ENCODE measurements at regions not wholly inside any gene's neighbourhood (a gene's known extent, or its start where the extent isn't known, plus 50 kb on each side); places are given as distances from the start of the nearest gene placed in this dataset.
"Not testable (repeated sequence)": the region's sequence is repeated elsewhere in the genome, so short reads cannot be mapped to it uniquely, and the experiment has no call there.

DNA sequence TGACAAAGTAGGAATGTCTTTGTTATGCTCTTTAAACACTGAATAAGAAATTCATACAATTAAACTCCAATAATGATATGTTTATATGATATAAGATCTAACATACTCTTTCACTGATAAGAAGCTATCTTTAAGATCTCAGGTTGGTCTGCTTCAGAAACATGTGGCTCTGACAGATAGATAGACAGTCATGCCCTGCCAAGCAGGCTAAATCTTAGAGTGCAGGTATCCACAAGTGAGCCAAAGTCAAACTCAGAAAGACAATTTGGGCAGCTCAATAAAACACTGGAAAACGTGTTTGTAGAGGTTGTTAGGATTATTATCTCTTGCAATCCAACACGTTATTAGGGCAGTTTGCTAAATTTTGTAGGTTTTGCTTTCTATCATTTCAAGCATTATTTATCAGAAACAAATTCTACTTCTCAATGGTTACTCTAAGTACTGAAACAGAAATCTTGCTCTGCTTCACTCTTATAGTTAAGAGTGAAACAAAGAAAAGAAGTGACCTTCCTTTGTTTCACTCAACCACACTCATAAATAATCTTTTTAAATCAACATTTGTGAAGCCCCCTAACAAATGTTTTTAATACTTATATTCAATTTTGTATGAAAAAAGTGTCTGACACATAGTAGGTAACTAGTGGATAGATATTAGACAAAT lies 1255.6 kb downstream of the DIAPH3 start:
- DNase-seq (ENCODE audit: low spot score): no peak

DNA sequence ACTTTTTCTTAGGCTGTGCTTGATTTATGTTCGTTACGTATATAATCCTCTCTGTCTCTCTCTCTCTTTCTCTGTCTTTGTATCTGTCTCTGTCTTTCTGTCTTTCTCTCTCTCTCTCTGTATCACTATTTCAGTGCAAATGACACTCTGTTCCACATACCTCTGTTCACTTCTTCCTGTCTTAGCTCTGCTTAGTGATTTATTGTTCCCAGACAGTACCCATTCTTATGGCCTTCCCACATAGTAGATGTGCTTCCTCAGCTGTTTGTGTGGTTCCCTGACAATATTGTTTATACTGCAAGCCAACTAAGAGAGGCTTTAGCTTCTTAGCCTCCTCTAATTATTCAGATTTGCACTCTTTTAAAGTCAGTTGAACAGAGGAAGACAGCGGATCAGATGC lies 1244.2 kb downstream of the DIAPH3 start:
- DNase-seq (ENCODE audit: low spot score): no peak

DNA sequence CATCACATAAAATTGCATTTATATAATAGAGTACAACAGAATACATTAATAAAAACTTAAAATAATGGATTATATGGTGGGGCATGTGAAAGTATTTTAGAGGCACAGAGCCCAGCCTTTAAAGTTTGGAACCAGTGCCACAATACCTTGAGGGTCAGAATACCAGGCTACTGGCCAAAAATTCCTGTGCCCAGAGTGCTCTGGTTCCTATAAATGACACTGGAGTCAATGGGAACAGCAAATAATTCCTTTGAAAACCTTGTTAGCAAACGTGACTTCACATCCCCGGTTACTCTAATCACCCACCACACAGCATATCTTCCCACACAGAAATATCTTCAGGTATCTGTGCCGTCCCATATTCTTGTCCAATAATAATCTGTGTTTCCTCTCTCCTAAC lies 1242.6 kb downstream of the DIAPH3 start:
- DNase-seq (ENCODE audit: low spot score): no peak

DNA sequence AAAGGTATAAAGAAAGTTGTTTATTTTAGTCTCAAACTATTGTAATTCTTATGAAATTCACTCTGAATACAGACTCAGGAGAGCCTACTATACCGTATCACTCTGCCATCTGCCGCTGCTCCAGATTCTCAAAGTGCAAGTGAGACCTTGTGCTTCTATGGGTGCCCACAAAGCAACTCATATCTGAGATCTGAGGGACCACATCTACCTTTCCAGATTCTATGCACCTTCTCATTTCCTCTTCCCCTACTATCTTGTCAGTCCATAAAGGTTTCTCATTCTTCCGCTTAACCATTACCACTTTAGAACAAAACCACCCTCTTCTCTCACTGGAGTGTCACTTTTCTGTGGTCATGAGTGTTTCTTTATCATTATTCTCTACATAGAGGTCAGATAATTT lies 1236.9 kb downstream of the DIAPH3 start:
- no peak for DNase-seq (ENCODE audit: low spot score)

DNA sequence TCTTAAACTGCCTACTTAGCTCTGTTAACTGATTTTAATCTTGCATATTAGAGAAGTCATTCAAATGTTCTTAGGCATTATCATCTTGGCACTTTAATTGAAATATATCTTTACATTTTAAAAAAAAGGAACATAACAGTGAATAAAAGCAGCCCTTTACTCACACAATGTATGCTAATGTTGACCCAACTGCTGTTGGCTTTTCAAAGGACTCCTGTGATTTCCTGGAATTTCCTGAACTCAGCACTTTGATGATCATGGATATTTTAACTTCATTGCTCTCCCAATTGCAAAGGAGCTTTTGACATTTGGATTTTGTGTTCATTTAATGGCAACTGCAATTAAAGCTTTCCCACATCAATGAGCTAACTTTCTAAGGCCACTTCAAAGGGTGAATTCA lies 1230.3 kb downstream of the DIAPH3 start:
- DNase-seq (ENCODE audit: low spot score): no peak

DNA sequence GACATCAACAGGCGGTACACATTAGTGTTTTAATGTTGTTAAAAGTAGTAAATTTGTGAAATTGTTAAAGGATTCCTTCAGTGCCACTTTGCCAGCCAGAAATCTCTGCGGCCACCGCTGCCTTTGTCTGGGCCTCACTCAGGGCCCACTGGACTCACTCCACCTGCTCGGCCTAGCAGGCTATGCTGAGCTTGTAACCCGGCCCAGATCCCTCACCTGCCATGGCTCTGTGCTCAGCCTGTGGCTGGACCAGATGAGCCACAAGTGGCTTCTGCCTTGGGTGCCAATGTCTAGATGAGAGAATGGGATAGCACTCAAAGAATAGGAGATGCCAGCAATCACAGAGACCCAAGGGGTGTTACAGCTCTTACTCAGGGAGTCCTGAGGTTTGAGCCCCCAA lies 1228.0 kb downstream of the DIAPH3 start:
- DNase-seq (ENCODE audit: low spot score): no peak

DNA sequence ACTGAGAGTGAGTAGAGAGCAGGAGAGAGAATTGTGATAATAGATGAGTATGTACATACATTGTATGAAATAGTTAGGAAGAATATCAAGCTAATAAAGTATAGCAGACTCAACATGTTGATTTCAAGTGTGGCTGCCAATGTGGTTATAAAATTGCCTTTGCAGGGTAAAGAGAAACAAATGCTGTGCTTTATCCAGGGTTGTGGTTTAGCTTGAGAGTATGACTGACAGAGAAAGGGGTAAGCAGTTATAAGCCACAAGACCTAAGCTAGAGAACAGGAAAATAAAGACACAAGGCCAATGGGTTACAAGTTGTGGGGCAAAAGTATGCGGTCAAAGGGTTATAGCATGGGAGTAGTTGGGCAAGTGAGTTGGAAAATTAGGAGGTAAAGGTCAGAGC lies 1217.5 kb downstream of the DIAPH3 start:
- no peak for DNase-seq (ENCODE audit: low spot score)

DNA sequence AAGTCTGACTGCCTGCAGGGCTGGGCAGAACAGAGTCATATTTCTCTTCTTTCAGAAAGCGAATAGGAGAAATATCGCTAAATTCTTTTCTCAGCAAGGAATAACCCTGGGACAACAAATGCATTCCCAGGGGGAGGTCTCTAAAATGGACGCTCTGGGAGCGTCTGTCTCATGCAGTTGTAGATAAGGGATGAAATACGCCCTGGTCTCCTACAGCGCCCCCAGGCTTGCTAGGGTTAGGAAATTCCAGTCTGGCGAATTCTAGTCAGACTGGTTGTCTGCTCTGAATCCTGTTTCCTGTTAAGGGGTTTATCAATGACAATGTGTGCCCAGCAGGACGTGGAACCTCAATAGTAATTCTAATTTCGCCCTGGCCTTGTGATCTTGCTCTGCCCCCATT lies 1214.1 kb downstream of the DIAPH3 start:
- DNase-seq (ENCODE audit: low spot score): no peak

DNA sequence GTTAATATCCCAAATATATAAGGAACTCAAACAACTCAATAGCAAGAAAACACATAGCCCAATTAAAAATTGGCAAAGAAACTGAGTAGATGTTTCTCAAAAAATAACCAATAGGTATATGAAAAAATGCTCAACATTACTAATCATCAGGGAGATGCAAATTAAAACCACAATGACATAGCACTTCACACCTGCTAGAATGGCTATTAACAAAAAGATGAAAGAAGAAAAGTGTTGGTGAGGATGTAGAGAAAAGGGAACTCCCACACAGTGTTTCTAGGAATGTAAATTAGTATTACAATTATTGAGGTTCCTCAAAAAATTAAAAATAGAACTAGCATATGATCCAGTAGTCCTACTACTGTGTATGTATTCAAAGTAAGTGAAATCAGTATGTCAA lies 1212.8 kb downstream of the DIAPH3 start:
- no peak for DNase-seq (ENCODE audit: low spot score)

DNA sequence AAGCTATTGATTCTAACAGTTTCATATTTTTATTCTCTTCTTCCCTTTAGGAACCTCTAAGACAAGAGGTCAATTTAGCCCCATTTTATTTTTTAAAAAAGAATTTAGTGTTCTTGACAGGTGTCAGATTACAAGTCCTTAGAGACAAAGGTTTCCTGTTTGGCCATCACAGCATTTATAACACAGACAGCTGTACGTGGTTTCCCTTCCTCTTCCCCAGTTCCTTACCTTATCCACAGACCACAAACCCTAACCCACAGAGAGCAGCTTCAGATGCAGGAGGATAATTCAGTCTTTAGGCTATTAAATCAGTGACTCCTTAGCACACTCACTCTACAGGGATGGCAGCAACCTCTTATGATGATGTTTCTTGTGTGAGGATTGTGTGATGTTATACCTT lies 1210.1 kb downstream of the DIAPH3 start:
- peak; percentile 74 for DNase-seq (ENCODE audit: low spot score)

DNA sequence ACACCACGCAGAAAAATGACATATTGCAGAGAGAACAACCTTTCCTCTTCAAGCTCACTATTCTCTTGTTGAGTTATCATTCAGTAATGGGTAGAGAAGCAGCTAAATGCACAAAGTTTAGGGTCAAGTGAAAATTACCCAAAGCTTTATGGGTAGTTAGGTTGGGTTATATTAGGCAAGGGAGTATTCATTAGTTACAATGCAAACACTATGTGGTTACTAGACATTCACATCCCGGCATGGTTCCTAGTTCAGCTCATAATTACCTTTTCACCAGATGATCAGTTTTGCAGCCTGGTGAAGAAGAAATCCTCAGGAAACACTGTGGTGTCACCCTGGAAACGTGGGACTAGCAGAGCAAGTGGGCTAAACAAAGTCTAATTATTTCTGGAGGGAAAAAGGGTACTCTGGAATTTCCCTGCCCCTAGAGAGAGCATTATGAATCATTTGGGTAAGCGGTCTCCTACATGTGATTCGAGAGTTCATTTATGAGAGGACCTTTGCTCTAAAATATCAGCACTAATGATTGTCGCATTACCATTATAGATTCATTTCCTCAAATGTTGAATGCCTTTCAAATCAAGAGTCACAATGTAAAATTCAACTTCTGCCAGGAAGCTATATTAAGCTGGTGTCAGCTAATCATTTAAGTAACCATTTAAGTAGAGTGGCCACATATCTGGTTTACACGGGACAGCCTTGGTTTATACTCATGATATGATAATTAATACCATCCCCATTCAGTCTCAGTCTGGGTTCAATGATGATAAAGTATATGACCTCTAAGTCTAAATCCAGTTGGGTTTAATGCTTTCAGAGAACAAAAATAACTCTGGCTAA lies 1208.0 kb downstream of the DIAPH3 start:
- no peak for DNase-seq (ENCODE audit: low spot score)

DNA sequence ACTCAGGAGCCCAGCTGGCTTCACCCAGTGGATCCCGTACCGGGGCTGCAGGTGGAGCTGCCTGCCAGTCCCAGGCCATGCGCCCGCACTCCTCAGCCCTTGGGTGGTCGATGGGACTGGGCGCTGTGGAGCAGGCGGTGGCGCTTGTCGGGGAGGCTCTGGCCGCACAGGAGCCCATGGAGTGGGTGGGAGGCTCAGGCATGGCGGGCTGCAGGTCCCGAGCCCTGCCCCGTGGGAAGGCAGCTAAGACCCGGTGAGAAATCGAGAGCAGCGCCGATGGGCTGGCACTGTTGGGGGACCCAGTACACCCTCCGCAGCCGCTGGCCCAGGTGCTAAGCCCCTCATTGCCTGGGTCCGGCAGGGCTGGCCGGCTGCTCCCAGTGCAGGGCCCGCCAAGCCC lies 1205.6 kb downstream of the DIAPH3 start:
- DNase-seq (ENCODE audit: low spot score): not testable (repeated sequence)

DNA sequence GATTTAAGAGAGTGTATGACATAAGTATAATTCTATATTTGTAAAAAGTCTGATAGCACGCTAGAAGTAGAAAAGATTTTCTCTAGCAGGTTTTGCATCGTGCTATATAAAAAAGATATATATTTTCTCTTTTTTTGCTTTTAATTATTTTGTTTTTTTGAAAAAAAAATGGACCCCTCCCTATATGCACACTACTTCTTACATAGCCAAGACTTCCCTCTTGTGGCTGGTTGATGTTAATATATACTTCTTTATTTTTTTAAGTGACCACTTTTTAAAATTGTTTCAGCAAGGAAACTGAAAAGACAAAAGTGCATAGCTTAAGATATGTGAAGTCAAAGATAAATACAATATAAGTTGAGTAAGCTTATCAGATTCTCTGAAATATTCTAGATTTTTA lies 1202.8 kb downstream of the DIAPH3 start:
- DNase-seq (ENCODE audit: low spot score): peak; percentile 41

DNA sequence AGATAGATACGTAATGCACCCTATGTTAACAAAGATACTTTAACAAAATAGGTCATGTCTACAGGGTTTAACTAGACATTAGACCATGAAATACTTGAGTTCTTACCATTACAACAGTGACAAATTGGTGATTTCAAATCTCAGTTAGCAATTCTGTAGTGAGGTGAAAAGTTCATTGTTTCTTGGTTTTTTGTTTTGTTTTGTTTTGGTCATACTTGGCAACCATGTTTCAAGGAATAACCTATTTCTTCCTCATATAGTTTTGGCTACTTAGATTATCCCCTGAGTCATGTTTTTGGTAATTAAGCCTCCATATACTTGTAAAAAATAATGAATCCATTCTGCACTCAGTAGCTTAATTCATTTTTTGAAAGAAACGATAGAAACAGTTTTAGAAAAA lies 1200.4 kb downstream of the DIAPH3 start:
- no peak for DNase-seq (ENCODE audit: low spot score)

DNA sequence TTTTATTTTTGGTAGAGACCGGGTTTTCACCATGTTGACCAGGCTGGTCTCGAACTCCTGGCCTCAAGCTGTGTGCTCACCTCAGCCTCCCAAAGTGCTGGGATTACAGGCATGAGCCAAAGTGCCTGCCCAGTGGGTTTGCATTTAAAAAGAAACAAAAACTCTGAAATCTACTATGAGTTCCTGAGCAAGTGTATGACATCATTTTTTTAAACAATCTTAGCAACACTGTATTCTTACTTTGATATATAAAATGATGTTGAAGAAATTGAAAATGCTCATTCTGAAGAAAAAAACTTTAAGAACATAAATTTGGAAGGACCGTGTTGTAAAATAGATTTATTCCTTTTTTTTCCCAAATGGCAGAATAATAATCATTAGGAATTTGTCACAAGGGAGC lies 1199.7 kb downstream of the DIAPH3 start:
- no peak for DNase-seq (ENCODE audit: low spot score)

DNA sequence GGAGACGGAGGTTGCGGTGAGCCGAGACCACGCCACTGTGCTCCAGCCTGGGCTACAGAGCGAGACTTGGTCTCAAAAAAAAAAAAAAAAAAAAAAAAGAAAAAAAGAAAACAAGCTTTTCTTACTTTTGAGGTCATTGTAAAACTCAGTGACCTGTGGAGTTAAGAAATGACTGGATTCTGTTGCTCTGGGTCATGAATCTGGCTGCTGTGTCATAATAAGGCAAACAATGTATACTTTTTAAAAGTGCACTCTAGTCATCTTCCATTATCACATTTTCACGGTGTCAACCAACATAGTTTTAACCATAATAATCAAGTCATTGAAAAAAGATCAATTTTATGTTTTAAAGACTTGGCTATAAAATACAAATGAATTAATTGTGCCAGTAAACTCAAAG lies 1186.6 kb downstream of the DIAPH3 start:
- no peak for DNase-seq (ENCODE audit: low spot score)

DNA sequence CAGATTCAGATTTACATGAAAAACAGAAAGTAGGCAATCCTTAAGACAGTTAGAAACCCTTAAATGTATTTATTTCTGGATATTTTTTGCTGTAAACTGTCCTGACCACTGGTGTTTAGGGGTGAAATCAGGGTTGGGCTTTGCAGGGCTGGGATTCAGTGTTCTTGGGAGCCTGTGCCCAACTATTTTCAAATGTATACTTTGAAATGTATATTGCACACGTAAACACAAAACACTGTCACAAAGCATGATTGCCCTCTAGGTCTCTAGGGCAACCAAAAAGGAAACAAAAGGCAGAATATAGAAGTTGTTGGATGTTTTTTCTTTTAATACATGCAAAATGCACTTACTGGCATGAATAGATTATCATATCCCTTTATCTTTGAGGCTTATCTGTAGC lies 1185.4 kb downstream of the DIAPH3 start:
- DNase-seq (ENCODE audit: low spot score): no peak

DNA sequence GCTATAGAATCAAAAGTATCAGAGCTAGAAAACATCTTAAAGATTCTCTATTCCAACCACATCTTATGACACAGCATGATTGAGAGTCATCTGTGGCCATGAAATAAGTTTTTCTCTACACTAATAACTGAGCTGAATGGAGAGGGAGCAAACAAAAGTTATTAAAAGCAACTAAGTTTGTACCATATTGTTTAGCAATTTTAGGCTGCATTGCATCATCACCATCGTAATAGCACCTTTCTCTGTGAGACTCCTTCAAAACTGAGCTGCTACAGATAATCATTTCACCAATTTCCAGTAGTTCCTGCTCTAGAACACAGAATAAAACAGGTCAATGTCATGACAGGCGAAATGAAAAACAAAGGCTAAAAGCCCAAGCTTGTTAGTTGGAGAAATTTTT lies 1183.9 kb downstream of the DIAPH3 start:
- no peak for DNase-seq (ENCODE audit: low spot score)

DNA sequence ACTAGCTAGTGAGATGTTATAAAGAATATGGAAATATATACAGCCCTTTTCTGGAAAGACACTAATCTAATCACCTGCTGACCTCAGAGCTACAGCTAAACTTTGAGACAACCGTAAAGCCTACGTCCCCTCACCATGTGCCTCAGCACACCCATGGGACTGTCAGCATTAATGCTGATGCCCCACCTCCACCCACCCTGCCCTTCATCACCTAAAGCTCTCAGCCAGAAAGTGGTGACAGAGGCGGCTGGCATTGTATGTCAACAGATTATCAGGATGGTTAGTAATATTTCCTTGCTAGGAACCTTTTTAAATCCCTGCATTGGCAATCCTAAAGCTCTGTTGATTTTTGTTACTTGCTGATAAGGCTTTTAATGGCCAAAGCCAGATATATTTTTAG lies 1177.9 kb downstream of the DIAPH3 start:
- DNase-seq (ENCODE audit: low spot score): no peak

DNA sequence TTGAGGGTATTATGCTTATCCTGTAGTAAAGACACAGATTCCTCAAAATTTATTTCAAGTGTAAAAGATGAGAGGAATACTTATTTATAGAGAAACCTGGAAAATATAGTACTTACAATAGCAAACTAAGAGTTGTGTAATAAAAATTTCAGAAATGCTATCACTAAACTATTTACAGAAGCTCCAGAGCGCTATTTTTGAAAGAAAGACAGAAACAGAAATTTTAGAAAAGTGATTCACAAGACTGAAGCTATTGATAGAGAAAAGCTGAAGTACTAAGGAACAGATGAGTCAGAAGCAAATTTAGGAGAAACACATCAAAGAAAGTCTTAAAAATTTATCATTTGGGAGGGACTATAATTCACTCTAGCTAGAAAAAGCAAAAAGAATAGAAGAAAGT lies 1174.2 kb downstream of the DIAPH3 start:
- no peak for DNase-seq (ENCODE audit: low spot score)

DNA sequence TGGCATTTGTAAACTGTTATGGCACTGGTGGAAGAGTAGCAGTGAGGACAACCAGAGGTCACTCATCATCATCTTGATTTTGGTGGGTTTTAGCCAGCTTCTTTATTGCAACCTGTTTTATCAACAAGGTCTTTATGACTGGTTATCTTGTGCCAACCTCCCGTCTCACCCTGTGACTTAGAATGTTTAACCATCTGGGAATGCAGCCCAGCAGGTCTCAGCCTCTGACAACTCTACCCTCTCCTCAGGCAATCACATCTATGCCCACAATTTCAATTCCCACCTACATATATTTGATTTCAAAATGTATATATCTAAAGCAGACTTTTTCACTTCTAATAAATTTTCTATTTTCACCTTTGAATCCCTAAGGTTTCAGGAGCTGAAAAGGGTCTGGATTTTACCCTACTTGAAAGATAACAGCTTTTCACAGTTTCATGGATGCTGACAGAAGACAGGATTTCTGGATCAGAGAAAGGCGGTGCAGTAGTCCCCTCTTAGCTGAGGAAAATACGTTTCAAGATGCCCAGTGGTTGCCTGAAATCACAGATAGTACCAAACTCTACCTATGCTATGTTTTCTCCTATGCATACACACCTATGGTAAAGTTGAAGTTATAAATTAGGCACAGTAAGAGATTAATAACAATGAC lies 1171.8 kb downstream of the DIAPH3 start:
- DNase-seq (ENCODE audit: low spot score): no peak

DNA sequence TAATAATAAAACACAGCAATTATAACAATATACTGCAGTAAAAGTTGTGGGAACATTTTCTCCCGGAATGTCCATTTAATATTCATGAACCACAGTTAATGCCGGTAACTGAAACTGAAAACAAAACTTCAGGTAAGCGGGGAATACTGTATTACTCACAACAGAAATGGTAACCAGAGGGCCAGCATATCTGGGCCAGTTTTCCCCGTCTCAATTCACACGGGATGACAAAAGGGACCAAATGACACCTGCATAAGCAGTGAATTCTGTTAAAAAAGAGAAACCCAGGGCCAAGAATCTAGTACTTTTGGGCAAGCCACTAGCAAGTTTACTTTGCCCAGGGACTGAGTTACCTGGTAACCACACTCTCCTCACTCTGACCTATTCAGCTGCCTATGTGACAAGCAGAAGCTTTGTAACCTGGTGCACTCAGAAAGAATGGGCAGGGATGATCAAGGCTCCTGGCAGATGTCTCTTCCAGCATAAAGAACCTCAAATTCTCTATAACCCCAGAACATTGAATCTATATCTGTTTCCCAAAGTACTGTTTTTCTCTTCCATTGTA lies 1171.2 kb downstream of the DIAPH3 start:
- no peak for DNase-seq (ENCODE audit: low spot score)

DNA sequence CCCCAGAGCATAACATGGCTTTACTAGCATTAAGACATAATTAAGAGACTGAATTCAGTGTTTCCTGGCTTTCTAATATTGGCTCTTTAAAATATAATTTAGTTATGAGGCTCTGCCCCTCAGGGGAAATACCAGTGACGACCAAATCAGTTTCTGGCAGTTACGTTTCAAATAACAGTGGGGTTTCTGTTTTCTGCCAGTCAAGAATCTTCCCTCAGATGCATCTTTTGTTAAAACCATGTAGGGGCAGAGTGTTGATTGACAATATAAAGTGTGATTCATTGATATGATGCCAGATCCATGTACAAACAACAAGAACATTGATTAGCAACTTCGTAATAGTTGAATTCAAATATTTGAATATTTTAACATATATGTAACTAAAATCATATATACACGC lies 1169.7 kb downstream of the DIAPH3 start:
- no peak for DNase-seq (ENCODE audit: low spot score)
